ENCODE measurements at regions not wholly inside any gene's neighbourhood (a gene's known extent, or its start where the extent isn't known, plus 50 kb on each side); places are given as distances from the start of the nearest gene placed in this dataset.

- no peak for TF ChIP-seq POLR2AphosphoS5 (IDR thresholded peaks at IDR 0.05; ENCODE audit: insufficient read depth, low read depth, low read length)
- TF ChIP-seq EZH2 (IDR thresholded peaks at IDR 0.05; ENCODE audit: borderline replicate concordance, low read depth, low read length, severe bottlenecking): no peak
- TF ChIP-seq MYC (IDR thresholded peaks at IDR 0.05; ENCODE audit: low read depth, low read length): no peak
- TF ChIP-seq MAX (IDR thresholded peaks at IDR 0.05; ENCODE audit: insufficient read depth, insufficient read length): no peak
- TF ChIP-seq JUN (IDR thresholded peaks at IDR 0.05; ENCODE audit: borderline replicate concordance, insufficient read depth, insufficient read length, low read depth): no peak
- no peak for TF ChIP-seq FOS (IDR thresholded peaks at IDR 0.05; ENCODE audit: borderline replicate concordance, insufficient read depth, low read length)
- TF ChIP-seq CTCF (IDR thresholded peaks at IDR 0.05; ENCODE audit: extremely low read depth in 1 of 2, insufficient read depth in 1 of 2, low read depth in 1 of 2, low read length in 2 of 2): no peak
- no peak for TF ChIP-seq GATA2 (IDR thresholded peaks at IDR 0.05; ENCODE audit: insufficient read depth, insufficient read length, low read depth, low read length)
- TF ChIP-seq POLR2A (IDR thresholded peaks at IDR 0.05; ENCODE audit: low read depth, low read length): no peak
- Histone ChIP-seq H2AFZ (ENCODE audit: low read depth, low read length) (no peak overlapping the region), H3K79me2 (ENCODE audit: control insufficient read depth, insufficient read depth, low read length) (no peaks in the 10 kb centered on the region), H3K4me3 (replicated peaks in 1 of 3; ENCODE audit: insufficient read depth in 1 of 3, low read depth in 1 of 3, low read length in 3 of 3) (no peak overlapping the region), H3K27me3 (ENCODE audit: control insufficient read depth in 2 of 2, insufficient read depth in 2 of 2, low read length in 2 of 2) (peaks cover 0 to 4% of the 10 kb centered on the region in 2 experiments), H3K27ac (ENCODE audit: insufficient read depth, low read depth, low read length) (no peak overlapping the region), H3K36me3 (ENCODE audit: control insufficient read depth in 2 of 2, extremely low read depth in 1 of 2, insufficient read depth in 2 of 2, low read length in 2 of 2) (no peaks in the 10 kb centered on the region), H3K9me1 (replicated peaks; ENCODE audit: control insufficient read depth, extremely low read depth, insufficient read depth, low read length) (no peaks in the 10 kb centered on the region), H3K4me1 (ENCODE audit: control insufficient read depth, extremely low read depth, insufficient read depth, low read length) (no peaks in the 10 kb centered on the region), H3K4me2 (ENCODE audit: insufficient read depth, low read length) (no peak overlapping the region), H4K20me1 (replicated peaks; ENCODE audit: control insufficient read depth, extremely low read depth, insufficient read depth, low read length) (no peaks in the 10 kb centered on the region), H3K9ac (replicated peaks; ENCODE audit: extremely low read depth, insufficient read depth, low read length) (no peak overlapping the region), H3K9me3 (replicated peaks; ENCODE audit: control insufficient read depth, insufficient read depth, low read length) (no peaks in the 10 kb centered on the region)
- dilution Hi-C loops (cut with MboI; ENCODE audit: extremely low pct_ligation_motif_present, low sequenced_read_pairs): no loop called here
- POLR2A ChIA-PET: no interaction called here
- BruUV-seq (replicated peaks): no TSS peak
- FAIRE-seq (no peak), DNase-seq (ENCODE audit: low read depth, low spot score) (no peak)
- CTCF ChIA-PET: interaction anchor here (1.4 kb wide), 1 partner anchor 99 kb away, joined by 3 read pairs; no protein-coding TSS in a partner anchor
- intact Hi-C loops (cut with micrococcal nuclease): no loop called here
These were observed 84.7 kb upstream of the TP53I11 start for GRCh38 chr11:45035413-45035812.
